Activated CD4-positive, alpha-beta T cell treated with anti-CD3 and anti-CD28 coated beads, Interleukin-10, Interleukin-2, amounts not matched to agents 100 ng/mL and 50 ng/mL, durations not matched to agents 16 hours and 8 hours (primary cell): ENCODE measurements at regions not wholly inside any gene's neighbourhood (a gene's known extent, or its start where the extent isn't known, plus 50 kb on each side); places are given as distances from the start of the nearest gene placed in this dataset.

ENCODE experiments used
- DNase-seq: peaks from one replicate; pipeline ENCODE4 v3.0.0-alpha.2; 2020

DNA sequence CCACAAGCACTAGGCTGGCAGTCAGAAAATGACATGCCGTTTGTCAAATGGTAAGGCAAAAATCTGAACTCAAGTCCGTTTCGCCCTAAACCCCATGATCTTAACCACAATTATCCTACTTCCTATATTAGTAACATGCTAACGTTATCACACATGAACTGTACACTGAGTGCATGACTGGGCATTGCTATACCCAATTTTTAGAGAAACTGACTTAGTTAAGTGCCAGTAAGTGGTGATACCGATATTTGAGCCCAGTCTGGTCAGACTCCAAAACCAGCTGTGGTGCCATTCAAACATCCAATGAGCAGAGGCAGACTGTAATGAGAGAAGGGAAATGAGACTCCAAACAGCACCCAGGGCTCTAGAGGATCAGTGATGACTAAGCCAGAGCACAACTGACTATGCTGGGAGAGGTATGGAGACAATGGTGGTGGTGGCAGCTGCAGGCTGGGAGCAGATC is 311.7 kb upstream of the PKDCC start:
- DNase-seq = peak; percentile 7

DNA sequence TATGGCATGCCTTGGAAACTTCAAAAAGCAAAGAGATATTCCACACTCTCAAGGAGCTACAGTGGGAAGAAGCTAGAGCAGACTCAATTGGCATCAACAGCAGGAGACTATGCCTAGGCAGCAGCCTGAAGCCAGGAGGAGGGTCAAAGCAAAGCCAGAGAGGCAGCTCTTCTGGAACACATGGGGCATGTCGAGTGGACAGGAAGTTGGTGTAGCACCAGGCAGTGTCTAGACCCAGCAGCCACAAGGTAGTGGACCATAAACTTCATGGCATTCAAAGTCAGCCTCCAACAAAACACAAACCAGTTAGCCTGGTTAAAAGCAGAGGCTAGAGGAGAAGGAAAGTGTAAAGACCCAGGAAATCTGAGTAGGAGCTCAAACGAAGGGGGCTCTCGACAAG is 311.2 kb upstream of the PKDCC start:
- DNase-seq = no peak

DNA sequence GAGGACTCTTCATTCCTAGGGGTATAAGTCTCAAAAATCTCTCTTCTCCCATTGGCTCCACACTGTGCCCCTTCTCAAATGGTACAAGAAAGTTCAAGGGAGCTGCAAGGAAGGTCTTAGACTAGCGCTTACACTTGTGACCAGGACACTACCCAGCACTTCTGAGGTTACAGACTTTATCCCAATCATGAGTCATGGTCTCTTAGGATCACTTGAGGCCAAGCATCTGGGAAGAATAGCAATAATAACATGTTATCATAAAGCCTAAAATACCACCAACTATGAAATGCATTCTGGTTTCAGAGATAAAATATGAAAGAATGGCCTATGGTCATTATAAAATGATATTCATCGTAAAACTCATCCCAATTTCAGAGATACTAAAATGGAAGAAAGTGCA is 309.9 kb upstream of the PKDCC start:
- no peak for DNase-seq

DNA sequence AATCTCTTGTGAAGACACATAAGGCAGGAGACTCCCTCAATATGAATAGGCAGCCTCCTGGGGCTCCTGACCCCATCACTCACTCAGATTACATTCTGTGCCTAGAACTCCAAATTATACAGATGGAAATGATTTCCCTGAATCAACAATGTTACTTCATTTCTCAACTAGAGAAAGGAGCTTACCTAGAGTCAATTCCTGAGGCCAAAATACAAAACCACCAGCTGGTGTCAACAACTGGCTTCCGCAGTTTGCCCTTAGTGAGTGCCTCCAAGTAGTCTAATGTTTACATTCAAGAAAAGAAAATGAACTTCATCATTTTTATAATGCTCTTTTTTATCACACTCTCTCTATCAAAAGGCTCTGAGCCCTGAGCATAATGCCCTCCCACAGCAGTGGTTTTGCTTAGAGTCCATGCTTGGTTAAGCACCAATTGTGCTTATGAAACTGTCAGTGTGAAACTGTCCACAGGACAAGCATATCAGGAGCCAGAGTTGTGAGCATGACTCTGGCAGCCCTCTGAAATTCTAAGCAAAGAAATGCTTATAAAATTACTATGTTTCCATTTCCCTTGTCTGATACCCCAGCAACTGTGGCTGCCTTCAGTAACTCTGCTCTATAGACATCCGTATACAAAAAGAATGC is 305.7 kb upstream of the PKDCC start:
- no peak for DNase-seq

DNA sequence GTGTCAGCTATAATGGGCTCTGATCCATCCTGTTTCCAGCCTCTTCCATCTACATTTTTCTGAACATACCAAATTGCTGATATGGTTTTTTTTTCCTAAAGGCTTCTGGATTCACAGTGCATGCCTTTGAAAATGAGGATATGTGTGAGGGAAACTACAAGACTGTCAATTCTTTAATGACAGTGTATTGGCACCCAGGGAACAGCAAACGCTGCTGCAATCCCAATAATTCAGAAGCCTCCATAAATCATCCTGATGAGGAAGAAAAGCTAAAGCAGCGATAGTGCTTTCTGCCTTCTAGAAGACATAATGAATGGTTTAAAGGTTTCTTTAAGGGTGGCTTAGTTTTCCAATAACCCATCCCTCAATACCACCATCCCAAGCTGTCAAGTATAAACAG is 304.5 kb upstream of the PKDCC start:
- DNase-seq = no peak

DNA sequence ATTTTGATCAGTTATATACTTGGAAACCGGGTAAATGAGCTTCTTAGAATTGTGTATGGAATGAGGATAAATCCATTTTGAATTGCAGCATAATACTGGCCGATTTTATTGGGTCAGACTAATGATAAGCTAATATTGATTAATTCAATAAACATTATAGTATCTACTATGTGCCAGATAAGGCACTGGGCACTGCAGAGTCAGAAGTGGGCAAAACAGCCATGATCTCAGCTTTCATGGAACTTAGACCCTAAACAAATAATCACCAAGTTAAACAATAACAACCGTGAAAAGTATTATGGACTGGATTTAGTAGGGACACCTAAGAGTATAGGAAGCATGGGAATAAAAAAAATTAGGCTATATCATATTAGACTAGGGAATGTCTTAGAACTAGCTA is 297.0 kb upstream of the PKDCC start:
- no peak for DNase-seq

DNA sequence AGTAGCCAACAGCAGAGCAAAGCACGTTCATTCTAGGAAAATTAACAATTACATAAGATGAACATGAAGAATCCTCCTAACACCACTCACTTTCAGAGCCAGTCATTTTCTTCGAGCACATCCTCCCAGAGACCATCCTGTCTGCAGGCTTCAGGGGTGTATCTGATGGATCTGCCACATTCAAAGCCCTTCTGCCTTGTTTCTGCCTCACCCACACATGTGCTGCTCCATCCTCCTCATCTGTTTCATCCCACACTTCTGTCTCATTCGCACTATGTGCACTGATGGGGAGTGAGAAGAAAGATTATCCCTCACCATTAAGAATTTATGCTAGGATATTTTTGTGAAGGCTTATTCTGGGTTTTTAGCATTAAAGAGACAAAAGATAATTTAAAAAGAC is 287.9 kb upstream of the PKDCC start:
- no peak for DNase-seq

DNA sequence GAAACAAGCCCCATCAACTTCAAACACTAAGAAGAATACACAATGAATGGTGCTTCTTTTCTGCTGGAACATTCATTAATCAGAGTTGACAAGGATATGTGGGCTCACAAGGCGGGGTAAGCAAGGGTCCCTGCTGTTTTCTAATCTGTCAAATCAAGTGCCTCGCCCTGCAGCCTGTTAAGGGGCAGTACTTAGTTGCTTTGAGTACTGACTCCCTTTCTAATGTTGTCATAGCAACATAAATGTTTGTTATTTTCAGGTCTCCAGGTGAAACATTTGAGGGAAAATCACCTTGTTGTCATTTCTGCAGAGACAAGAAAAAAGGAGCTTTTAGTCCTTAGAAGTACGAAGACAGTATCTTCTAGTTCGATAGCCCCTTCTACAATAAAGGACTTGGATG is 284.7 kb upstream of the PKDCC start:
- no peak for DNase-seq

DNA sequence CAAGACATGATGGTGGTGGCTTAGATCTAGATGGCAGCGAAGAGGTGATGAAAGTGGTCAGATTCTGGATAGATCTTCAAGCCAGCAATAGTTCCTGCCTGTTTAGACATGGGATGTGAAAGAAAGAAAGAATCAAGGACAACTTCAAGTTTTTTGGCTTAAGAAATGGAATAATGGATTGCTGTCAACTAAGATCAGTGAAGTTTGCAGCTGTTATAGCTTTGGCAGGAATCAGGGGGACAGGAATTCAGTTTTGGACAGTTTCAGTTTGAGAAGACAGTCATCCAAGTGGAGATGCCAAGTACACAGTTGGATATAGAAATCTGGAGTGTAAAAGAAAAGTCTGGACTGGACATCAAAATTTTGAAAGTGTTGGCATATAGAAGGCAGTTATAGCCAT is 283.7 kb upstream of the PKDCC start:
- no peak for DNase-seq

DNA sequence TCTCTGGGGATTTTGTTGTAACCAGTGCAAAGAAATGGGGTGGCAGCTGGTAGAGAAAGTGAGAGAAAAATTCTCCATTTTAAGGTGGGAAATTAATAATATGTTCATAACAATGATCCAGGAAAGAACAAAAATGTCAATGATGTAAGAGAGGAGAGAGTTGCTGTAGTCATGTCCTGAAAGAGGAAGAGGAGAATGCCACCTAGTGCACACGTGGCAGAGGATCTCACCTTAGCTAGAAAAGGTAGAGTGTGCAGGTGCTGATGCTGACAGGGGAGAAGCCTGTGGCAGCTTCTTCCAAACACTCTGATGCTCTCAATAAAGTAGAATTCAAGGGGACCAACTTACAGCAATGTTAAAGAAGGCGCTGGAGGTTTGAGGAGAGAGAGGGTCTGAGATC is 282.9 kb upstream of the PKDCC start:
- DNase-seq = no peak

DNA sequence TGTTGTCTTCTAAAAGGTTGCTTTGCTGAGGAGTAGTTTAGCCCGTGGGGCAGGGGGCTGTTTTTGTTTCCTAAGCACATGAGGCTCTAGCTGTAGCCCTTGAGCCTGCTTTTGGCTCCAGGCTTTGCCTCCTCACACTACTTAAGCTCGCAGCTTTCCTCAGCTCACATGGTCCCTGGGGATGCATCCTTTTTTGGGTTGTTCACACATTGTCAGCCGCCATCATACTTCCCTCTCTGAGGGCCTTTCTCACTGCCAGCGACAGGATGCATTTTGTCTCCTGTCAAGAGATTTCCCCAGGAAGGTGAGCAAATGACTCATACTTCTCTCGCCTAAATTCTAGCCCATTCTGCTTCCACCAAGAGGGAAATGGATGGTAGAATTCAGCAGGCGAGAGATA is 279.5 kb upstream of the PKDCC start:
- DNase-seq = no peak

DNA sequence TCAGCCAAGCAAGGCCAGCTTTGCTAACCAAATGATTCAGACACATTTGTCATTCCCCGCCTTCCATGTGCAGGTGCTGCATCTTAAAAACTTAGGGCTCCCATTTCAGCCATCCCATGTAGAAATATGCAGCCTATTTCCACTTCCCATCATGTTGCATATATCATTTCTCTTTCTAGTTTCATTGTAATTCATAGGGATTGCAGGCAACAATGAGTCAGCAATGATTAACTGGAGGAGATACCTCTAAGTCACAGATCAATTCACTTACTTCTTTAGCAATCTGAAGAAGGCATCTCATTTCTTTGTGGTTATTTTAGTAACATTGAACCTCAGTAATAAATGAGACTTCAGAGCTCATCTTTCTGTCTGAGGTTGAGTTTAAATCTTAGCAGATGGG is 276.1 kb upstream of the PKDCC start:
- no peak for DNase-seq

DNA sequence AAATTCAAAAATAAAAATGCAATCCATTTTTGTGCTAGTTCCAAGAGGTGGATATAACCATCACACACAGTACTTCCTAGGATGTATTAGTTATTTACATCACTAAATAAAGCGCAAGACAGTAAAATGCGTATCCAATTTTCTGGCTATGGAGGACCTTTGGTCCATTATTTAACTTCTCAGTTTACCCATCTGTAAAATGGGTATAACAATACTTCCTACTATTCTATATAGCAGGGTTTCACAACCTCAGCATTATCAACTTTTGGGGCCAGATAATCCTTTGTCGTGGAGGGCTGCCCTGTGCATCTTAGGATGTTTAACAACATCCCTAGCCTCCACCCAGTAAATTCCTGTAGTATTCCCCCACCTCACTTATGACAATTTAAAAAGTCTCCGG is 275.1 kb upstream of the PKDCC start:
- no peak for DNase-seq

DNA sequence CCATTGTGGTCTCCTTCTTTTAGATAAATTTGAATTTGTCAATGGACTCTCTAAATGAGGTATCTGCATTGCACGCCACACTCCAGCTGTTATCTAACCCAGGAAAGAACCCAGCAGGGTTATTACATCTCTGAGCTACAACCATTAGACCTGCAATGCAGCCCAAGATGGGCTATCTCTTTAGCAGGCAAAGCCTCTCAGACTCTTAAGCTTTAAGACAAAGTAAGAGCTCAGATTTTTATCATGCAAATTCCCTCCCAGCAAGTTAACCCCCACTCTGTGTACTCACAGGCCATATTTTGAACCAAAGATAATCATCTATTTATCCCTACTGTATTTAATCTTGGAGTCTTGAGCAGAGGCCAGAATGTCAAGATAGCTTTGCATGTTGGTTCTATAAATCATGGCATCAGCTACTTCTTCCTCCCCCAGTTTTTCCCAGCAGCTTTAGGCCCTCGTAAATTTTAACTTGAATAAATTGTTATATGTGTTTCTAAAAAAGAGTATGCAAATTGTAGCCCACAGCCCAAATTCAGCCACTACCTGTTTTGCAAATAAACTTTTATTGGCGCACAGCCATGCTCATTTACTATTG is 273.7 kb upstream of the PKDCC start:
- DNase-seq = no peak

DNA sequence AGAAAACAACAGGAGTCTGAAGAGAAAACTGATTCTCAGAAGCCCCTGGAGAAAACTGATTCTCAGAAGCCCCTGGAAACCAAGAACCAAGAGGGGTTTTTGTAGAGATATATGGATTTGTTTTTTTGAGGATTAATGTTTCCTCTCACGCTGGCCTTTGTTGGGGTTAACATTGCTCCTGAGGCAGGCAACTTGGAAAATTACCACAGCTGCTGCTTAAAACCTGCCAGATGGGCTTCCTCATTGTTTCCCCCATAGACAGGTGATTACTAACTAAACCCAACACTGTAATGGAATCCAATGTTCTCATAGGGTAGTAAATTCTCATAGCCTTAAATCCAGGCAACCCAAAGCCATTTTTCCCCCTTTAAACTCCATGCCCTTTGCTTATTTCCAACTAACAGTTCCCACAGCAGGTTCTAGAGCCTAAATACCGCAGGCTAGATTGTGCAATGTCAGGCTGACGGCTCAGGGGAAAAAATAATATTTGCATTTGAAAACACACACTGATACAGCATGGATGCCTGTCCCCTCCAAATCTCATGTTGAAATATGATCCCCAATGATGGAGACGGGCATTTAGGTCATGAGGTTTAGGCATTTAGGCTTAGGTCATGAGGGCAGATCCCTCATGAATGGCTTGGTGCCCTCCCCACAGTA is 272.3 kb upstream of the PKDCC start:
- no peak for DNase-seq

DNA sequence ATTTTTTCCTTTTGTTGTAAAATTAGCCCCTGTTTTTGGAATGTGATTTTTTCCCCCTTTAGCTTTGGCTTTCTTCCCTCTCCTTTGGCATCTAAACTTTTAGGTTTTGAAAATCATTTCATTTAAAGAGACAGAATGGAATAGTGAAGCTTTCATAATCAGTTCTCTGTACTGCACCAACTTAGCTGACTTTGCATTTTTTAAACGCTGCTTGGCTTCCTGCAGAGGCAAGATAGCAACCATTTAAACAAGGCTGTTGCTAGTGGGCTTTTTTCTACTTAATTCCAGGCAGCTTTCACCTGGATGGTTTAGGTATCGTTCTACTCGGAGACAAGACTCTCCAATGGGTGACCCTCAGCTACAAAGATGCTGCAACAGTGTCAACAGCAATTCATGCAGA is 267.9 kb upstream of the PKDCC start:
- no peak for DNase-seq

DNA sequence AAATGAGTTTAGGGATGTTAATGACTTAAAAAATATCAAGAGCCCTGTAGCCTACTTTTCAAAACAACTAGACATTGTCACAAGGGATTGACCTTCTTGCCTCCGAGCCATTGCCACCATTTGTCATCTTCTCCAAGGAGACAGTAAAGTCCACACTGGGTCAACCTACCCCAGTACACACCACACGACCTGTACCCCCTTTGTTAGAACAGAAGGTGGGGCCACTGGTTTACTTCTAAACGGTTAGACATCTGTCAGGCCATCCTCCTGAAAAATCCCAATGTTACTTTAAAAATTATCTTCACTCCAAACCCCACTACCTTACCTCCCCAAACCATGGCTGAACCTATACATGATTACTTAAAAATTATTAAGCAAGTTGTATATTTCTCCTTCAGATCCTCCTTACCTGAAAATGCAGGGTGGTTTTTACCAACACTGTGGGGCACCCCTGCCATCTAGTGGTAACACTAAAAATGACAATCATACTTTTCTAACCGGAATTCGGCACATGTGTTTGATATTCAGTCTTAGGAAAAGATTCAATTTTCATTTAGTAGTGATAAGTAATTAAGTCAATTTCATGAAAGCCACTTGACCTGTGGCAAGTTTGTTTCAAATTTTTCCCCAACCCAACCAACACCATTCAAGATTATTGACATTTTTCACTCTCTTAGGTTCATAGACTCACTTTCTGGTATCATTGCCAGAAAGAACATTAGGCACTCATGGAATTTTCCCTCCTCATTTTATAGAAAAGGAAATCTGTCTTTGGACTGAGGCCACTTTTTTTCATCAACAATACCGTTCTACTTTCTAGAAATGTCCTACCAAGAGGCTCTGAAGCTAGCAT is 265.3 kb upstream of the PKDCC start:
- DNase-seq = peak; percentile 31

DNA sequence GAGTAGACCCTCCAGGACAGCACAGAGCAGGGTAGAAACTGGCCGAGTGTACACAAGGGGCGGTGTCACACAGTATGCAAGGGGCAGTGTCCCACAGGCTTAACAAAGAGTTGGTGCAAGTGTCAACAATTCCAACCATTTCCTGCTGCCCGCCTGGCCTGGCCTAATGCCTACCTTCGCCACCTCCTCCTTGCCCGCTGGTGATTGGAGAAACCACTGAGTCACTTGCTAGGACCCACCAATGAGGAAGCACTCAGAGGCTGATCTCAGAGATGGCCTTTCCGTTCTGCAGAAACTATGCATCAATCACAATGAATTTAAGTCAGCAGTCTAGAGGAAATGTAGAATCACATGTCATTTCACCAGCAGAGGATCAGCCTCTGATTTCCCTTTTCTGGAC is 263.3 kb upstream of the PKDCC start:
- no peak for DNase-seq

DNA sequence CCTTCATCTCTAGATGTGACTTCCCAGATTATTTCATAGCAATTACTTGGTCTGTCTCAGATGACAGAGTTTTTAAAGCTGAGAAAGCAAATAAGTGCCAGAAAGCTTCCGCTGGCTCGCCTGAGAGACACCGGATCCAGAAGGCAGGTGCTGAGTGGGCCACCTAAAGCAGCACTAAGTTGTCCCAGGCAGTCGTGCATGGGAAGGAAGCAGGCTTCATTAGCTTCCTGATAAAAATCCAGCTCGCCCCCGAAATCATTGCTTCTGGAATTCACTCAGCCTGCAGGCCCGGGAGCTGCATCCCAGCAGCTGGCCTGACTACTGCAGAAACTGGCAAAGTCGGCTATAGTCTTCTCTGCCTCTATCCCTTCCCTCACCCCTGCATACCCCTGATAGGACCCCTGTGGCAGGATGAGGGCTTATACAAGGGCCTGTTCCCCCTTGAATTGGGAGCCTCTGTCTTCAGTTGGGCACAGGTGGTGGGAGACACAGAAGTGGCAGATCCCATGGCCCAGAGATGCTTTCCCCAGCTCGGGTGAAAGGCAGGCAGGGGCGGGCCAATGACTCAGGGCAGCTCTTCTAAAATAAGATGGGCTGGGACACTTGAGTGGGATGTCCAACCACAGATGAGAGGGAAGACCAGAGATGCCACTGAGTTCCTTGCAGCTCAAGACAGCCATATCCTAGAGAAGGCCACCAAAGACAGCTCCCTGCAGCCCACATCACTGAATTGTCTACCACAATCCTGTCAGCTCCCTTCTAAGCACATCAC is 262.4 kb upstream of the PKDCC start:
- no peak for DNase-seq

DNA sequence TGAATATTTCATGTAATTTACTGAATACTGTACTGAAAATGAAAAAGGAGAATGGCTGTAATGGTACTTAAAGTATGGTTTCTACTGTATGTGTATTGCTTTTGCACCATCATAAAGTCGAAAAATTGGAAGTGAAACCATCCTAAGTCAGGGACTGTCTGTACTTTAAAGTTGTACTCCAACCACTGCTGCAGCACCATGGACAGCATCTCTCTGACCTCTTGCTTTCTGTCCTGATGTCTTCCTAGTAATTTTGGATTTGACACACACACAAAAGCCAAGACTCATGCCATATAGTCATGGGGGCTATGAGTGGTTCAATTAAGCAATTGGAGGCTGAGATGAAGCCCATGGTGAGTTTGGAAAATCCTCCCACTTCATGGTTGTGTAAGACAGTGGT is 256.3 kb upstream of the PKDCC start:
- peak; percentile 8 for DNase-seq

DNA sequence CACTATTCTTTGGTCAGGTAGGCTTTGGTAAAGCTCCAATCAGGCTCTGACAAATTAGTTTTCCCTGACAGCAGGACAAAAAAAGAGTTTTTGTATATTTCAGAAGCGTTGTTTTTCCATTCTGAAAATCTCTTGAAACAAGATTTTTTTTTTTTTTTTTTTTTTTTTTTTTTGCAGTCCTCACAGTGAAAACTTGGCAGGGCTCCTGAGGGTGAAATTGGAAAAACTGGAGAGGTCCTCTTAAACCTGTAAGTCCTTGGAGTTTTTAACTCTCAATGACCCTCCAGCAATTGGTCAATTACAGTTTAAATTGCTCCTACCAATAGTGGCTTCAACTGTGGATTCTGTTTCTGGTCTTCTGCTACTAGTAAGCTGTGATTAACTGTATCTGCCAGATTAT is 244.5 kb upstream of the PKDCC start:
- DNase-seq = no peak

DNA sequence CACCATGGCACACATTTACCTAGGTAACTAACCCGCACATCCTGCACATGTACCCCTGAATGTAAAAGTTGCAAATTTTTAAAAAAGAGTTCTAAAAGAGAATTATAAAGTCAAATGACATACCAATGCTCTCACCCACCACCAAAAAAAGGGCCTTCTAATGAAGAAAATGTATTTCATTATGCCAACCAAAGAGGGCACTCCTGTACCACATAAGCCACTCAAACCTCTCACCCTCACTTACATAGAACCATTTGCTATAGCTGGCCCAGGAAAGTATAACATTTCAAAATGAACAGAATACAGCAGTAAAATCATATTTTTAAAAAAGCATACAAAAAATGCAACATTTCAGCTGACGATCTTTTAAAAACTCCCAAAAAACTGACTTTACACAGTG is 241.5 kb upstream of the PKDCC start:
- DNase-seq = no peak

DNA sequence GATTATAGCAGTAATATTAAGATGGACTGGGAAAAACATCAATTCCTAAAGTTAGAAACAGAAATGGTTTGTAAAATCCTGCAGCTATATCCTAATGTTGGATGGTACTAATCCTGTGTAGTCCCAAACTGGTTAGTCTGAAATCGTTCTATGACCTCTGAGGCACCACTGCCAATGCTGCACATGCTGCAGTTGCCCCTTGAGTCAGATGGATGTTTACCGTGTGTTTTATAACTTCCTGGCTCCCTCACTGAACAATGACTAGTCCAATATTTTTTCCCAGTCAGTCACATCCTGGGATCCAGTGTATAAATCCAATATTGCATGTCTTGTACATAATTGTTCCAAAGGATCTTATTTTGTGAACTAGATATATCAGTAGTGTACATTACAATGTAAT is 226.7 kb upstream of the PKDCC start:
- no peak for DNase-seq
